GM19397 (cell line): ENCODE measurements at regions not wholly inside any gene's neighbourhood (a gene's known extent, or its start where the extent isn't known, plus 50 kb on each side); places are given as distances from the start of the nearest gene placed in this dataset.
"Not testable (repeated sequence)": the region's sequence is repeated elsewhere in the genome, so short reads cannot be mapped to it uniquely, and the experiment has no call there.

Experiments used
- ATAC-seq: cut with Tn5 transposase; IDR thresholded peaks from one replicate; pipeline ENCODE4 v1.9.1; 2021; ENCODE audit warnings: mild to moderate bottlenecking, moderate library complexity; ENCODE audit not compliant: unreplicated experiment

DNA sequence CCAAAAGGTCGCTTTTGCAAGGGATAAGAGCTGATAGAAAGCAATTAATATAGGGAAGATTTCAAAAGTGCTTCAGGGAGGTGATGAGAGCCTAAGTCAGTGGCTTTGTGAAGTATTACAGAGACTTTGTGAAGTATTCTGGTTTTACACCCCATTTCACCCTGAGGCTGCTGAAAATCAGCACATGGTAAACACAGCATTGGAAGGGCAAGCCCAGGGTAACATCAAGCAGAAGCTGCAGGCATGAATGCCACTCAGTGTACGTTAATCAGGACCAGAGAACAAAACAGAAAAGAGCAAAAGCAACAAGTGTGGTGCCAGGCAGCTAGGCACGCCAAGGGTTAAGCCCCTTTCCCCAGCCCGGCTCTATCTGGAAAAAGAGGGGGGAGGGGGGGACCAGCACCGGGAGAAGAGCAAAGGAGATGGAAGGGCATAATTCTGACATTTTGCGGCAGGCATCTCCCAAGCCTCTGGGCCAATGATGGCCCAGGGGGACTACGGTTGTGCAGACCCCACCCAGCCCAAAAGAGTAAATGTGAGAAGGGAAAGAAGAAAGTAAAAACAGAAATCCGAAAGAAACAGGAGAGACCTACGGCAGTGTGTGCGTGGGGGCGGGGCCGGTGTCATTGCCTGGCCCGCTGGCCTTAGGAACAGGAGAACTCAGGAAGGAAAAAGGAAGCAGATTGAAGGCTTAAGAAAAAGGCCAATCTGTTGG is 58.9 kb downstream of the DHRS2 start:
- no peak for ATAC-seq

DNA sequence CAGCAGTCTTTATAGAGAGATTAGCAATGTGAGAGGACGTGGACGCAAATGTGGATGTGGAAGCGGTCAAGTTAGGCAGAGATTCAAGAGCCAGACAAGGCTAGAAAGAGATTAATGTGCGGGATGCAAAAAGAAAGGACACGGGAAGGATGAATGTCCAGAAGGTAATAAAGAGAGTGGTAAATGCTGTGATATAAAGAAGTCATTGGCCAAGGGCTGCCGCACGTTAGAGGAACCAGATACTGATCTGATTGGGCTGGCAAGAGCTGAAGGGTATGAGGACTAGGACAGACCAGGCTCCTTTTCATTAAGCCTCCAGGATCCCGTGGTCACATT is 59.5 kb downstream of the DHRS2 start:
- no peak for ATAC-seq

- no peak for ATAC-seq
These were observed 60.6 kb downstream of the DHRS2 start for GRCh38 chr14:23696701-23697239.

DNA sequence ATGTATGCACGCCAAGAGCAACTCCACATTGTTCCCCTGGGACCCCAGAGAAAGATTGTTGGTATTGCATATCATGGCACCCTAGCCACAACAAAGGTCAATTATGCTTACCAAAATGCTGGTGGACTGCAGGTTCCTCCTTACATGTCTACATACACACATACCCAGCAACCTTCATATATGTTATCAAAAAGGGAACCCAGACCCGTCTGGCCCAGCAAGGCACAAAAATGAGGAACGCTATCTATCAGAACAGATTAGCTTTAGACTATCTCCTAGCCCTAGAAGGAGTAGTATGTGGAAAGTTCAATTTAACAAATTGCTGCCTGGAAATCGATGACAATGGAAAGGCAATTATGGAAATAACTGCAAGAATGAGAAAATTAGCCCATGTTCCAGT is 61.5 kb downstream of the DHRS2 start:
- ATAC-seq: no peak

- no peak for ATAC-seq
These were observed 66.7 kb downstream of the DHRS2 start for GRCh38 chr14:23702656-23703426.

DNA sequence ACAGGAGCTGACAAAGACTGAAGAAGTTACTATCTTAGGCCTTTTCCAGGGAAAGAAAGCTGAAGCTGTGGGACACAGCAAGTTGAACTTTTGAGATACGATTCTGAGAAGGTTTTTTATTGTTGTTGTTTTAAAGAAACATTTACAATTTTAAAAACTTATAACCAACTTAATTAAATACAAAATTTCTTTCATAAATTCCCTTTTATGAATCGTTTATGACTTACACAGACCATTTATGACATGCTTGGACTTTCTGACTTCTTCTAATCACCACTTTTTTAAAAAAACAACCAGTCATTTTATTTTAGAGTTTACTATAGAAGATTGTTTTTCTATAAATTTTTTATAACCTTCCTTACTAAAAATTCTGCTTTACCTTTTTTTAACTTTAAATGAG is 68.7 kb downstream of the DHRS2 start:
- no peak for ATAC-seq

- no peak for ATAC-seq
These were observed 71.3 kb downstream of the DHRS2 start for GRCh38 chr14:23707415-23707814.

GRCh38 chr14:23708343-23708742 is 72.2 kb downstream of the DHRS2 start:
- no peak for ATAC-seq

DNA sequence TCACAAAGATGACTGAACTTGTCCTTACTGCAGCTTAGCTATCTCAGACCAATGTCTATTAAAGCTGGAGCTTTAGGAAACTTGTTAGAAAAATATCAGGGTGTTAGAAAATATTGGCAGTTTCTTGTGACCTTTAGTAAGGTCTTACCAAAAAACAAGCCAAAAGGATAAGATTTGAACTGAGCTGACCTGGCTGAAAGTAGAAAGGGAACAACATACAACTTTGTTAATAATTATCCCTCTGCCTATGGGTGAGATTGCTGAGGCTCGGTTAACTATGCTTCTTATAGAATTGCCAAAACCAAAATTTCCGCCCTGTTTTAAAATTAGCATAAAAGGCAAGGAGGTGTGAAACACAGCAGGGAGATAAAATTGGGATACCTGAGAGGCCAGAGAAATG is 73.8 kb downstream of the DHRS2 start:
- ATAC-seq: no peak

GRCh38 chr14:23712287-23712686 is 76.1 kb downstream of the DHRS2 start:
- ATAC-seq: no peak

DNA sequence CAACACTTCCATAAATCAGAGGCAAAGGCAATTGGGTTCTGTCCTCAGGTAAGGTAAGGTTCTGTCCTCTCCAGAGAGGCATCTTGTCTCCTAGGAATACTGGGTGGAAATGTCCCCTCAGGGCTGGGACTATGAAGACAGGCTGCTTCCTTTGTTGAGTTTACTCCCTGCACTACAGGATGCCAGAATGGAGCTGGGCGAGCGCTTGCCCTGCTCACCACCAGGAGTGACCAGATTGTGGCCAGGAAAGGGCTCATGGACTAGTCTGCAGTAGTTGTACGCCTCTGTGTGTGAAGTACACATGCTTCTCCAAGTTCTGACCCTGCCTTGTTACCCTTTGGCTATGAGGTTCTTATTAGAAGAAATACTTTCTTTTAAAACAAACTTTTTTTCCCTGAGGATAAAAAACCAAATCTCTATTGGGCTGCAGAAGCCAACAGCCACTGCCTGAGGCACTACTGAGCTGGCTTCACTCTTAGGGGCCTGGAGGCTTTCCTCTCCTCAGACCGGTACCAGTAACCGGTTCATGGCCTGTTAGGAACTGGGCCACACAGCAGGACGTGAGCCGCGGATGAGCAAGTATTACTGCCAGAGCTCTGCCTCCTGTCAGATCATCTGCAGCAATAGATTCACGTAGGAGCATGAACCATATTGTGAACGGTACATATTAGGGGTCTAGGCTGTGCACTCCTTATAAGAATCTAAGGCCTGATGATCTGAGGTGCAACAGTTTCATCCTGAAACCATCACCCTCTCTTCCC is 83.2 kb downstream of the DHRS2 start:
- ATAC-seq: no peak

- no peak for ATAC-seq
These were observed 86.5 kb downstream of the DHRS2 start for GRCh38 chr14:23722675-23723074.

- no peak for ATAC-seq
These were observed 87.7 kb downstream of the DHRS2 start for GRCh38 chr14:23723911-23724310.

GRCh38 chr14:23725528-23725927 is 89.4 kb downstream of the DHRS2 start:
- ATAC-seq: no peak

GRCh38 chr14:23725980-23726710 is 90.0 kb downstream of the DHRS2 start:
- ATAC-seq: no peak

GRCh38 chr14:23727566-23728335 is 91.6 kb downstream of the DHRS2 start:
- no peak for ATAC-seq

- no peak for ATAC-seq
These were observed 92.6 kb downstream of the DHRS2 start for GRCh38 chr14:23728791-23729190.

- ATAC-seq: no peak
These were observed 93.7 kb downstream of the DHRS2 start for GRCh38 chr14:23729720-23730387.

- ATAC-seq: no peak
These were observed 99.2 kb downstream of the DHRS2 start for GRCh38 chr14:23735394-23735793.

DNA sequence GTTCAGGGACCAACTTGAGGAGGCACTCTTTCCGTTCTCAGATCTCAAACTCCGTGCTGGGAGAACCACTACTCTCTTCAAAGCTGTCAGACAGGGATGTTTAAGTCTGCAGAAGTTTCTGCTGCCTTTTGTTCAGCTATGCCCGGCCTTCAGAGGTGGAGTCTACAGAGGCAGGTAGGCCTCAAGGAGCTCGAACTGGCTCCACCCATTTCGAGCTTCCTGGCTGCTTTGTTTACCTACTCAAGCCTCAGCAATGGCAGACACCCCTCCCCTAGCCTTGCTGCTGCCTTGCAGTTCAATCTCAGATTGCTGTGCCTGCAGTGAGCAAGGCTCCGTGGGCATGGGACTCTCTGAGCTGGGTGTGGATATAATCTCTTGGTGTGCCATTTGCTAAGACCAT is 108.2 kb downstream of the DHRS2 start:
- ATAC-seq: not testable (repeated sequence)
